GM18907 (cell line): ENCODE measurements at regions not wholly inside any gene's neighbourhood (a gene's known extent, or its start where the extent isn't known, plus 50 kb on each side); places are given as distances from the start of the nearest gene placed in this dataset.

Source experiments
- ATAC-seq: cut with Tn5 transposase; IDR thresholded peaks from one replicate; pipeline ENCODE4 v1.9.1; 2021; ENCODE audit warnings: mild to moderate bottlenecking, moderate library complexity; ENCODE audit not compliant: unreplicated experiment

- no peak for ATAC-seq
Observed at GRCh38 chr7:84549409-84549808, 354.8 kb upstream of the SEMA3A start.

DNA sequence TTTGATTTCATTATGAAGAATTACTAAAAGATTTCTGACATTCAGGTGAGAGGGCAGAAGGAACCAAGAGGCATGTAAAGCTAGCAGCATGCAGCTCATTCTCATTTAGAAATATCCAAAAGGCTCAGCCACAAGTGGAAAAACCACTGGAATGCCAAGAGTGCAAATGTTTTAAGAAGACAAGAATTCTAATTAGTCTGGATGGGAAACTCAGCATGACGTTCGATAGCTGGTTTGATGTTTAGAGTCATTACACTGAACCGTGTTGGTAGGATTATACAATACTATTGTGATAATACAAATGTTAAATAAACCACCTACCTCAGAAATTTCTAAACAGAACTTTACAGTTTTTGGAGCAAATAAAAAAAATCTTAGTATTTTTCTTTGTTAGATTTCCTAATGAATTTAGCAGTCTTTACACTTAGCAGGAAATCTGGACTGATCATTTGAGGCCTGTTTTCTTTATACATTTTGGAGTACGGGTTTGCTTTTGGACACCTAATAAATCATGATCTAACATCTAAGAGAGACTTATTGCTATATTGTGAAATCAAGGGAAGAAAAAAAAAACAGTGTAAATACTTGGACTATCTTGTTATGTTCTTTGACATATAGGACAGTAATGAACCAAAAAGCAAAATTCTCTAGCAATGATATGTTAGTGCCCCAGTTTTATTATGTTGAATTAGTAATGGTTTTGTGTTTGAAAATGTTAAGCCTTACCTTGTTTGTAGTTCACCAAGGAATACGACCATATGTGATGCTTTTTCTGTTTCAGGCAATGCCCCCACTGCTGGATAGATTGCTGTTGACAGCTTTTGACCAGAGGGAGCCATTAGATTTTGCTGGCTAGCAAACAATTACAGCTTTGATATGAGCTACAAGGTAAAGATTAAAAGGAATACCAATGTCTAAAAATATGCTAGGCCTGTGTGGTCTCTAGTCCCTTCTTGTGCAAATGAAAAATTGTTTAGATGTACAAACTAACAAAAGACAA is 354.1 kb upstream of the SEMA3A start:
- ATAC-seq, result no peak

- no peak for ATAC-seq
Observed at GRCh38 chr7:84547331-84547730, 352.7 kb upstream of the SEMA3A start.

GRCh38 chr7:84546403-84546802 is 351.8 kb upstream of the SEMA3A start:
- ATAC-seq, result no peak

- no peak for ATAC-seq
Observed at GRCh38 chr7:84538268-84538667, 343.7 kb upstream of the SEMA3A start.

GRCh38 chr7:84536271-84536870 is 341.8 kb upstream of the SEMA3A start:
- ATAC-seq, result no peak

GRCh38 chr7:84535580-84536270 is 341.1 kb upstream of the SEMA3A start:
- ATAC-seq, result no peak

- no peak for ATAC-seq
Observed at GRCh38 chr7:84533182-84533581, 338.6 kb upstream of the SEMA3A start.

- ATAC-seq, result no peak
Observed at GRCh38 chr7:84532196-84532595, 337.6 kb upstream of the SEMA3A start.

DNA sequence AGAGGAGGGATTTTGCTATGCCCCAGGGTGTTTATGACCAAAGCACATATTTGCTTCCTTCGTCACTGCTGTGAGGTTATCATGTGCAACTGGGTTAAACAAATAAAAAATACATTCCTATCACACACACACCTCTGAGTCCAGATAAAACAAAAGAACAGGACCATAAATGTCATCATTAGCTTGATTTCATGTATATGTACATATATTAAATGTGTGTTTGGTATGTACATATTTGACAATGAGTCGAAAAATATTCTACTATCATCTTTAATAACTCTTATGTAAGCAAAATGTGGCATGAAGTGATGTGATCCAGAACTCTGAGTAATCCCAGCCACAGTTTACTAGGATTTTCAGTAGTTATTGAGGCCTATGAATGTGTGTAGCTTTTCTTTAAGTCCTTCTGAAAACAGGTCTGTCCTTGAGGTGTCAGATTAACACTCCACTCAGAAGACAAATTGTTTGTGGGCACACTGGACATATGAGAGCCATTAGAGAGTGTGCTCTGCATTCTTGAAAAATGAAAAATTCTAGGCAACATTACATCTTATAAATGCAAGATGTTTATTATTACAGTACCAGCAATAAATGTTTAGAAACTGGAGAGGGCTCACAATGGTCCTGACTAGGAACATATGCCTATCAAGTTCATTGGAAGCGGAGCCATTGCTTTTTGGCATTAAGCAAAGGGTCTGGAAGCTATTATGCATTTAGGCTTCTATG is 335.1 kb upstream of the SEMA3A start:
- ATAC-seq, result no peak

GRCh38 chr7:84528756-84529479 is 334.3 kb upstream of the SEMA3A start:
- no peak for ATAC-seq

DNA sequence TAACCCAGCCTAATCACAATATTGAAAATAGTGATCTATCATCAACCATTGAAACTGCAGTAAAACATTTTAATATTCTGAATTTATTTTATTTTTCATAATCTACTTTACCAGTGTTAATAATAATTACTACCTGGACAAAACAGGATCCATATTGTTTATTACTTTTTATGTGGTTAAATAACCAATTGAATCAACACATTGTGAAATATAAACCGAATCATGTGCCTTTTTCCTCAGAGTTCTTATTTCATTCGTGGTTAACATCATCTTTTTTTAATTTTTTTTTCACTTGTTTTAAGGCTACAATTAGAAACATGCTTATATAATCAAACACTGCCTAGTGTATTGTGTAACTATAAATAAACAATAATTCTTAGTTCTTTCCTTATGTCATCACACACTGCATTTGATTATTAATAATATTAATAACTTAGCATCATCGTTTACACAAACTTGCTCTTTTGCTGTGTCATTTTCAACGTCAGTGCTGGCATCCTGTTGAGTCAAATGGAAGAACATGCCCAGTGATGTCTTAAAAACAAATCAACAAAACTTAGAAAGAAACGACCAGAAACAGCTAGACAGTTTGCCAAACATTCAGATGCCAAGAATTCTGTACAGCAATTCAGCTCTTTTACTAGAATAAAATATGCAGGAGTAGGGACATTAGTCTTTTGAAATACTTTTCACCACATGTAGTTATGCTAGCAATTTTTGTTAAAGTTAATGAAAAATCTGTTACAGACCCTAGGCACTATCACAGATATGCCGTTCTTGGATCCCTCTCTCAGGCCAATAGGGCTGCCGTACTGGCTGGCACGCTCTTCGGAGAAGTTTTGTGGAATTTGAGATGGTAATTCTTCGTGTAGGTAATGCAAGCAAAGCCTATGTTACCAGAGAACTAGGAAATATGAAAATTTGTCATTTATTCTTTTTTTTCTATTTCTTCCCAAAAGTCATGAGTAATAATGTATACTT is 330.4 kb upstream of the SEMA3A start:
- ATAC-seq, result no peak

GRCh38 chr7:84513061-84513460 is 318.5 kb upstream of the SEMA3A start:
- no peak for ATAC-seq

GRCh38 chr7:84512055-84512454 is 317.5 kb upstream of the SEMA3A start:
- no peak for ATAC-seq

DNA sequence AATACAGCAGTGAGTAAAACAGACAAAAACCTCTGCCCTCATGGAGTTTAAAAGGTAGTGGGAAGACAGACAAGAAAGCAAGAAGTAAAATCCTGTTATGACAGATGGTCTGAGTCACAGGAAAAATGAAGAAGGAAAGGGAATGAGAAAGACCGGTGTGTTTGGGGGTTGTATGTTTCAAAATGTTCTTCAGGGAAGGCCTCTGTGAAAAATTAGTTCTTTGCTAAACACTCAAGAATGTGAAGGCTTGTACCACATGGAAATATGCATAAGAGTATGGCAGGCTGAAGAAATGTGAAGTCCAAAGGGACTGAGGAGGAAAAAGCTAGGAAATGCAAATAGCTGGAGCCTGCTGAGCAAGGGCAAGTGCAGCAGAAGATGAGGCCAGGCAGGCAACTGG is 315.9 kb upstream of the SEMA3A start:
- no peak for ATAC-seq

GRCh38 chr7:84509522-84509921 is 314.9 kb upstream of the SEMA3A start:
- no peak for ATAC-seq

- no peak for ATAC-seq
Observed at GRCh38 chr7:84508606-84509005, 314.0 kb upstream of the SEMA3A start.

GRCh38 chr7:84507529-84507928 is 312.9 kb upstream of the SEMA3A start:
- ATAC-seq, result no peak

DNA sequence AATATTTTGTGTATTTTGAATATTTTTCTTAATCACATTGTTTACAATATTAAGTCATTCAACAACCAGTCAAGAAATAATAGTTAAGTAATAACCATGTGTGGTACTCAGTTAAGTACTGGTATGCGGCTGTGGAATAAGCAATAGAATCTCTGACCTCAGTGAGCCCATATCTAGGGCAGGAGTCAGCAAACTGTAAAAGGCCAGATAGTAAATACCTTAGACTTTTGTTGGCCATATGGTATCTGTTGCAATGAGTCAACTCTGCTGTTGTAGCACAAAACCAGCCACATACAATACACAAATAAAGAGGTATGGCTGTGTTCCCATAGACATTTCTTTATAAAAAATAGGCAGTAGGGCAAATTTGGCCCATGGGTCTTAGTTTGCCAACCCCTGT is 311.6 kb upstream of the SEMA3A start:
- no peak for ATAC-seq
